H9 (cell line): ENCODE measurements at regions not wholly inside any gene's neighbourhood (a gene's known extent, or its start where the extent isn't known, plus 50 kb on each side); places are given as distances from the start of the nearest gene placed in this dataset.

ENCODE experiments used
- DNase-seq: peaks from one replicate; pipeline ENCODE4 v3.0.0-alpha.2; 2017
- H2AFZ ChIP-seq: one replicate; pipeline ENCODE4 v1.6.1; 2013; ENCODE audit warnings: mild to moderate bottlenecking, low read length, control low read depth, moderate library complexity
- H2AK5ac ChIP-seq: 2 replicates; pipeline ENCODE4 v1.6.1; 2013; ENCODE audit warnings: low read length, control low read depth, mixed read lengths; ENCODE audit not compliant: insufficient read length
- H2BK120ac ChIP-seq: one replicate; pipeline ENCODE4 v1.6.1; 2013; ENCODE audit warnings: low read depth, mild to moderate bottlenecking, low read length, control low read depth, inconsistent platforms; ENCODE audit not compliant: poor library complexity, severe bottlenecking
- H2BK12ac ChIP-seq: 2 replicates; pipeline ENCODE4 v1.6.1; 2013; ENCODE audit warnings: low read length, control low read depth, mixed read lengths, low read depth; ENCODE audit not compliant: insufficient read length
- H2BK15ac ChIP-seq: 2 replicates; pipeline ENCODE4 v1.6.1; 2013; ENCODE audit warnings: low read depth, low read length, control low read depth
- H2BK20ac ChIP-seq: one replicate; pipeline ENCODE4 v1.6.1; 2013; ENCODE audit warnings: low read depth, mild to moderate bottlenecking, low read length, control low read depth, inconsistent platforms; ENCODE audit not compliant: poor library complexity, severe bottlenecking
- H2BK5ac ChIP-seq: 2 replicates; pipeline ENCODE4 v1.6.1; 2013; ENCODE audit warnings: low read length, control low read depth, mixed read lengths; ENCODE audit not compliant: insufficient read length
- H3K14ac ChIP-seq: 2 replicates; pipeline ENCODE4 v1.6.1; 2013; ENCODE audit warnings: low read length, control low read depth; ENCODE audit not compliant: insufficient read depth
- H3K18ac ChIP-seq: 2 replicates; pipeline ENCODE4 v1.6.1; 2013; ENCODE audit warnings: low read depth, mild to moderate bottlenecking, mixed read lengths, low read length, control low read depth; ENCODE audit not compliant: insufficient read length
- H3K23ac ChIP-seq: 2 replicates; pipeline ENCODE4 v1.6.1; 2013; ENCODE audit warnings: low read length, control low read depth, mixed read lengths, low read depth; ENCODE audit not compliant: insufficient read length
- H3K23me2 ChIP-seq: 2 replicates; pipeline ENCODE4 v1.6.1; 2013; ENCODE audit warnings: low read depth, mild to moderate bottlenecking, mixed read lengths, low read length, control low read depth; ENCODE audit not compliant: insufficient read length, poor library complexity, severe bottlenecking
- H3K27ac ChIP-seq: 2 replicates; pipeline ENCODE4 v1.5.1; 2013; ENCODE audit warnings: low read length, control low read depth, mixed read lengths, low read depth; ENCODE audit not compliant: insufficient read length
- H3K27me3 ChIP-seq: 2 replicates; pipeline ENCODE4 v1.6.1; 2013; ENCODE audit warnings: low read length, control low read depth, inconsistent platforms; ENCODE audit not compliant: insufficient read depth
- H3K4ac ChIP-seq: 2 replicates; pipeline ENCODE4 v1.6.1; 2013; ENCODE audit warnings: low read depth, mild to moderate bottlenecking, control low read depth, inconsistent platforms, low read length, moderate library complexity
- H3K4me1 ChIP-seq: 2 replicates; pipeline ENCODE4 v1.6.1; 2013; ENCODE audit warnings: low read length, control low read depth, inconsistent platforms; ENCODE audit not compliant: insufficient read depth
- H3K4me2 ChIP-seq: 2 replicates; pipeline ENCODE4 v1.6.1; 2013; ENCODE audit warnings: low read length, control low read depth, mixed read lengths; ENCODE audit not compliant: insufficient read length, insufficient read depth
- H3K56ac ChIP-seq: 2 replicates; pipeline ENCODE4 v1.6.1; 2013; ENCODE audit warnings: low read depth, mild to moderate bottlenecking, mixed read lengths, low read length, control low read depth; ENCODE audit not compliant: insufficient read length
- H3K79me1 ChIP-seq: 2 replicates; pipeline ENCODE4 v1.6.1; 2013; ENCODE audit warnings: low read depth, mild to moderate bottlenecking, moderate library complexity, low read length, control low read depth, inconsistent platforms; ENCODE audit not compliant: insufficient read depth, poor library complexity, severe bottlenecking
- H3K79me2 ChIP-seq: 2 replicates; pipeline ENCODE4 v1.6.1; 2013; ENCODE audit warnings: low read length, control low read depth, inconsistent platforms; ENCODE audit not compliant: insufficient read depth
- H3K9ac ChIP-seq: 2 replicates; pipeline ENCODE4 v1.6.1; 2013; ENCODE audit warnings: low read length, control low read depth, mixed read lengths; ENCODE audit not compliant: insufficient read length; ENCODE audit errors: extremely low read depth
- H3K9me3 ChIP-seq: one replicate; pipeline ENCODE4 v1.6.1; 2013; ENCODE audit warnings: low read depth, low read length, inconsistent platforms; ENCODE audit not compliant: control insufficient read depth
- H3T11ph ChIP-seq: one replicate; pipeline ENCODE4 v1.6.1; 2013; ENCODE audit warnings: mild to moderate bottlenecking, low read length, control low read depth, inconsistent platforms
- H4K20me1 ChIP-seq: one replicate; pipeline ENCODE4 v1.6.1; 2013; ENCODE audit not compliant: control insufficient read depth, insufficient read length, insufficient read depth
- H4K5ac ChIP-seq: 2 replicates; pipeline ENCODE4 v1.6.1; 2013; ENCODE audit warnings: low read depth, mild to moderate bottlenecking, mixed read lengths, low read length, control low read depth; ENCODE audit not compliant: insufficient read length
- H4K8ac ChIP-seq: replicated peaks from 2 replicates; pipeline ENCODE4 v1.6.1; 2013; ENCODE audit warnings: low read length, control low read depth, mixed read lengths, low read depth; ENCODE audit not compliant: insufficient read length
- H4K91ac ChIP-seq: 2 replicates; pipeline ENCODE4 v1.6.1; 2013; ENCODE audit warnings: low read depth, mild to moderate bottlenecking, moderate library complexity, mixed read lengths, low read length, control low read depth; ENCODE audit not compliant: insufficient read length
- H3K27ac Mint-ChIP-seq, 3 experiments: 2 replicates in 2 of 3; 3 replicates in 1 of 3; pipeline ENCODE4 v1.8.0; 2020 to 2021; ENCODE audit warnings: mixed read lengths in 3 of 3, mild to moderate bottlenecking in 1 of 3, moderate library complexity in 1 of 3
- H3K27me3 Mint-ChIP-seq: 2 replicates; pipeline ENCODE4 v1.8.0; 2021; ENCODE audit warnings: low read depth, mild to moderate bottlenecking, moderate library complexity, mixed read lengths
- H3K36me3 Mint-ChIP-seq, 3 experiments: 2 replicates in 2 of 3; 3 replicates in 1 of 3; pipeline ENCODE4 v1.8.0; 2020 to 2021; ENCODE audit warnings: low read depth in 3 of 3, mixed read lengths in 3 of 3; ENCODE audit not compliant: insufficient read depth in 1 of 3
- H3K4me1 Mint-ChIP-seq, 2 experiments: 2 replicates each; pipeline ENCODE4 v1.8.0; 2020; ENCODE audit warnings: mixed read lengths in 2 of 2
- H3K4me3 Mint-ChIP-seq, 2 experiments: 2 replicates in 1 of 2; 3 replicates in 1 of 2; pipeline ENCODE4 v1.8.0; 2020 to 2021; ENCODE audit warnings: mild to moderate bottlenecking in 2 of 2, mixed read lengths in 2 of 2, moderate library complexity in 1 of 2
- H3K9me3 Mint-ChIP-seq, 2 experiments: 2 replicates in 1 of 2; 3 replicates in 1 of 2; pipeline ENCODE4 v1.8.0; 2020; ENCODE audit warnings: mild to moderate bottlenecking in 2 of 2, mixed read lengths in 2 of 2, moderate library complexity in 1 of 2
- CTCF ChIP-seq: fragments of 200-600 bp; sonication (generic); conservative IDR thresholded peaks from 3 replicates; pipeline ENCODE4 v1.8.0; 2021; ENCODE audit warnings: antibody characterized with exemption, mild to moderate bottlenecking
- WGBS: extraction: QIAGEN DNeasy Blood & Tissue Kit; methylation state at CpG from one replicate; pipeline ENCODE4 v1.1.7; 2013; ENCODE audit warnings: missing lambda C conversion rate, low lambda C conversion rate, mixed read lengths; ENCODE audit not compliant: insufficient read length; ENCODE audit errors: extremely low coverage; 5-methylcytosine and 5-hydroxymethylcytosine counted together

DNA sequence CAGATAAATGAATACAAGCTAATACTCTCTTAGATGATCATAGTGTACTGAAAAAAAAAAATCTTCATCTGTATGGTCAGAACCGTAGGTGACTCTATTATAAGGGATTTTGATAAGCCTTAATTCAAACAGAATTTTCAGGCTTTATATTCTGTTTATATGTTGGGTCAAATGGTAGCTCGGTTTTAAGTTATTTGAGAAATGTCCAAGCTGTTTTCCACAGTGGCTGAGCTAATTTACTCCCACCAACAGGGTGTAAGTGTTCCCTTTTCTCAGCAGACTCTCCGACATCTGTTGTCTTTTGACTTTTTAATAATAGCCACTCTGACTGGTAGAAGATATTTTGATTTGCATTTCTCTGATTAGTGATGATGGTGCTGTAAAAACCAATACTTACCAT is 328.8 kb upstream of the MAGI2 start:
- Histone ChIP-seq H2BK20ac (no peak overlapping the region), H2AFZ (no peak overlapping the region), H3T11ph (no peak overlapping the region), H2BK120ac (no peak overlapping the region), H4K20me1 (no peaks in the 10 kb centered on the region), H3K14ac (no peak overlapping the region), H3K27ac (no peak overlapping the region), H4K91ac (no peak overlapping the region), H3K18ac (no peak overlapping the region), H4K8ac (no peak overlapping the region), H3K23me2 (no peaks in the 10 kb centered on the region), H3K79me1 (no peaks in the 10 kb centered on the region), H3K9me3 (no peaks in the 10 kb centered on the region), H2BK15ac (no peak overlapping the region), H2BK12ac (no peak overlapping the region), H2AK5ac (no peak overlapping the region), H3K4me2 (no peak overlapping the region), H3K79me2 (no peaks in the 10 kb centered on the region), H3K27me3 (no peaks in the 10 kb centered on the region), H3K56ac (no peak overlapping the region), H3K23ac (no peak overlapping the region), H4K5ac (no peak overlapping the region), H3K9ac (no peak overlapping the region), H3K4me1 (no peaks in the 10 kb centered on the region), H3K4ac (no peak overlapping the region), H2BK5ac (no peak overlapping the region)
- Mint-ChIP-seq H3K27me3 (no peaks in the 10 kb centered on the region), H3K4me1 (no peaks in the 10 kb centered on the region), H3K27ac (no peak overlapping the region), H3K4me3 (no peak overlapping the region), H3K9me3 (no peaks in the 10 kb centered on the region), H3K36me3 (no peaks in the 10 kb centered on the region; a peak in 1 of 7 replicates)
- whole genome bisulfite sequencing = no CpG with 5 or more reads among the region's 3 CpGs
- TF ChIP-seq CTCF = no peak
- no peak for DNase-seq
